Mucosa of descending colon (tissue), 3 donors: ENCODE measurements at regions not wholly inside any gene's neighbourhood (a gene's known extent, or its start where the extent isn't known, plus 50 kb on each side); places are given as distances from the start of the nearest gene placed in this dataset.

Source experiments
- ATAC-seq: fragments of 200-7000 bp; cut with Tn5 transposase; one replicate; pipeline ENCODE4 v1.9.1; 2020; ENCODE audit warnings: mild to moderate bottlenecking, moderate library complexity
- DNase-seq, 3 donors: peaks; one replicate each; pipeline ENCODE4 v3.0.0-alpha.2; 2020
- H3K36me3 ChIP-seq: fragments of 200-600 bp; one replicate; pipeline ENCODE4 v1.8.0; 2021; ENCODE audit warnings: low read depth, mild to moderate bottlenecking
- H3K4me1 ChIP-seq: fragments of 200-600 bp; one replicate; pipeline ENCODE4 v1.8.0; 2021; ENCODE audit warnings: low read depth, mild to moderate bottlenecking
- H3K4me3 ChIP-seq: fragments of 200-600 bp; one replicate; pipeline ENCODE4 v1.8.0; 2021; ENCODE audit warnings: mild to moderate bottlenecking
- H3K9me3 ChIP-seq: fragments of 200-600 bp; one replicate; pipeline ENCODE4 v1.8.0; 2021; ENCODE audit warnings: mild to moderate bottlenecking
- CTCF ChIP-seq: fragments of 200-600 bp; IDR thresholded peaks from one replicate; pipeline ENCODE4 v1.8.0; 2022; ENCODE audit warnings: antibody characterized with exemption, mild to moderate bottlenecking
- intact Hi-C, 2 donors: fragments of 100-400 bp; cut with DNase I in 1 of 2; cut with micrococcal nuclease in 1 of 2; formaldehyde crosslinking; loops; one replicate each; pipeline versions ENCODE4 v1.11.0 to v1.11.1; 2022; cut with DNase I, micrococcal nuclease
- donor health status: DM: no; HTN: no; CAD: no; lungs with moderate emphysema.
- donor health status: DM: no; HTN: no; CAD: no.
- donor health status: DM: no; HTN: yes; CAD: no.

DNA sequence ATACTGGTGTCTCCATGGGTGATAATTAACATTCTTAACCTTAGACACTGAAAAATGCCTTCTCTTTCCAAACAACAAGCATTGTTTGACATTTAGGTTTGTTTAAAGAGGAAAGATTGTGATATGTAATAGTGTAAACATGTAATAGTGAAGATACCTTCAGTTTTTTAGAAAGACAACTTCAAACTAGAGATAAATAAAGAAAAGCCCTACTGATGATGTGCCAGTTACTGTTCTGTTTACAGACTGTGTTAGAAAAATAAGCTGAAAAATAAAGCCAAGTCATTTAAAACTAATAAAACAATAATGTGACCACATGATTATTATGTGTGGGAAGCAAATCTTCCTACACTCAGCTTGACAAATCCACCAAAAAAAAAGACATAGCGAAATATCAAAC is 2035.3 kb upstream of the TENM3 start:
- no peak for ATAC-seq
- TF ChIP-seq CTCF: no peak
- intact Hi-C loops: no loop called here

GRCh38 chr4:180217070-180217469 is 2026.1 kb upstream of the TENM3 start:
- H3K9me3 ChIP-seq: no peaks in the 10 kb centered on the region
- H3K36me3 ChIP-seq: no peaks in the 10 kb centered on the region
- no peak for TF ChIP-seq CTCF
- intact Hi-C loops: no loop called here
- DNase-seq (no peak), ATAC-seq (no peak)
- H3K4me3 ChIP-seq: no peak overlapping the region
- H3K4me1 ChIP-seq: no peaks in the 10 kb centered on the region

More for the DNA sequence above, 2035.3 kb upstream of the TENM3 start:
- DNase-seq: no peak
- H3K4me3 ChIP-seq: no peak overlapping the region
- no peaks in the 10 kb centered on the region for H3K4me1 ChIP-seq
- no peaks in the 10 kb centered on the region for H3K36me3 ChIP-seq
- H3K9me3 ChIP-seq: no peaks in the 10 kb centered on the region

DNA sequence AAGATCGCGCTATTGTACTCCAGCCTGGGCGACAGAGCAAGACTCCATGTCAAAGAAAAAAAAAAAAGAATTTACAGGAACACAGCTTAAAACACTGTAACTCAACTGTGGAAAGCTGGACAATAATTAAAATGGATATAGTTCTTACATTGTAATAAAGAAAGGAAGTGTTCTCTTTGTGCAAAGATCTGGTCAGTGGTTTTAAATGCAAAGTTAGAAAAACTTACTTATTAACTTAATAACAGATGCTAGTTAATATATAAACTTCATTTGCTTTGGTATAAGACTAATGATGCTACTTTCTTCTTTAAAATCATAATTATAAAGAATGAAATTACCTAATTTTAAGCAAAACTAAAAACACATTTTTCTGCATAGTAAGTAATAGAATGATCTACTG is 2024.1 kb upstream of the TENM3 start:
- no peaks in the 10 kb centered on the region for H3K9me3 ChIP-seq
- ATAC-seq: no peak
- intact Hi-C loops: no loop called here
- DNase-seq: no peak
- no peak overlapping the region for H3K4me3 ChIP-seq
- H3K36me3 ChIP-seq: no peaks in the 10 kb centered on the region
- no peak for TF ChIP-seq CTCF
- H3K4me1 ChIP-seq: no peaks in the 10 kb centered on the region

GRCh38 chr4:180225977-180226376 is 2017.2 kb upstream of the TENM3 start:
- Histone ChIP-seq H3K9me3 (no peaks in the 10 kb centered on the region), H3K4me3 (no peak overlapping the region), H3K36me3 (no peaks in the 10 kb centered on the region), H3K4me1 (no peaks in the 10 kb centered on the region)
- ATAC-seq (no peak), DNase-seq (no peak)
- intact Hi-C loops: no loop called here
- no peak for TF ChIP-seq CTCF

DNA sequence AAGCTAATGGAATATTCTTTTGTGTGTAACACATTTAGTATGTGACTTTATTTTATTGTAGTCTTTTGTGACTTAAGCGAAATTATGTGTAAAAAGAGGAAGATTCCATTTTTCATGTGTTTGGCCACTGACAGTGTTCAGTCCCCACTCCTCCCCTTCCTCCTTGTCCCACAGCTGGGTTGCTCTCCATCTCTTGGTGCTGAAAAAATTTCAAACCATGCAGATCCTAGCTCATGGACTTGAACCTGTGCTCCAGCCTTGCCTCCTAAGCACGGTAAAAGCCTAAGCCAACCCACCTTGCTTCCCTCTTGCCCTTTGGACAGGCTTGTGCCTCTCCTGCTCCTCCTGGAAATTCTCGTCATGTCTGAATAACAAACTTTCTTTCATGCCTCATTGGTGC is 2008.5 kb upstream of the TENM3 start:
- no peak for ATAC-seq
- TF ChIP-seq CTCF: no peak
- Histone ChIP-seq H3K36me3 (no peaks in the 10 kb centered on the region), H3K9me3 (no peaks in the 10 kb centered on the region), H3K4me3 (no peak overlapping the region), H3K4me1 (no peaks in the 10 kb centered on the region)
- DNase-seq: no peak
- intact Hi-C loops: no loop called here

- no peak for TF ChIP-seq CTCF
- ATAC-seq: no peak
- Histone ChIP-seq H3K9me3 (no peaks in the 10 kb centered on the region), H3K4me3 (no peak overlapping the region), H3K36me3 (no peaks in the 10 kb centered on the region), H3K4me1 (no peaks in the 10 kb centered on the region)
- intact Hi-C loops: no loop called here
- DNase-seq: no peak
These were observed 2002.5 kb upstream of the TENM3 start for GRCh38 chr4:180240670-180241069.
